GM12878 (cell line): ENCODE measurements at regions not wholly inside any gene's neighbourhood (a gene's known extent, or its start where the extent isn't known, plus 50 kb on each side); places are given as distances from the start of the nearest gene placed in this dataset.

Source experiments
- ATAC-seq: fragments of 200-7000 bp; cut with Tn5 transposase; 3 replicates; pipeline ENCODE4 v1.9.1; 2020; ENCODE audit warnings: mild to moderate bottlenecking, moderate library complexity
- BruUV-seq: library from RNA; stranded (reverse); fragments of 400-500 nt; replicated peaks from 2 replicates; lab custom pipeline; 2021; lab: Mats Ljungman, UMichigan
- CTCF ChIA-PET: fragments of 300-600 bp; sonication (Branson Sonifier 250); formaldehyde crosslinking; extraction: SDS; loops from one replicate; lab custom pipeline; 2021; ENCODE audit warnings: inconsistent platforms; lab: Yijun Ruan, JAX
- POLR2A ChIA-PET: fragments of 350-600 bp; formaldehyde crosslinking; extraction: SDS; loops from one replicate; lab custom pipeline; 2021; ENCODE audit warnings: inconsistent platforms; lab: Charles Lee
- RAD21 ChIA-PET: fragments of 300-600 bp; sonication (Branson Sonifier 250); formaldehyde crosslinking; loops from one replicate; lab custom pipeline; 2023; ENCODE audit warnings: antibody characterized with exemption; ENCODE audit not compliant: unreplicated experiment; lab: Charles Lee
- SMC1A ChIA-PET: fragments of 300-600 bp; sonication (Branson Sonifier 250); formaldehyde crosslinking; loops from one replicate; lab custom pipeline; 2023; ENCODE audit not compliant: unreplicated experiment, uncharacterized antibody; lab: Charles Lee
- DNase-seq: peaks from one replicate; pipeline ENCODE4 v3.0.0-alpha.2; 2011; ENCODE audit warnings: low read depth, low spot score
- FAIRE-seq: peaks from 3 replicates; lab custom pipeline; 2011; peaks lifted over from hg19 to GRCh38; lab: Jason Lieb, UNC
- H2AFZ ChIP-seq: 2 replicates; pipeline ENCODE4 v1.6.0; 2011; ENCODE audit warnings: low read depth, low read length, control low read depth; ENCODE audit not compliant: control insufficient read depth
- H3K27ac ChIP-seq: 2 replicates; pipeline ENCODE4 v1.5.1; 2011; ENCODE audit warnings: control low read depth; ENCODE audit not compliant: control insufficient read depth, insufficient read depth
- H3K27me3 ChIP-seq, 2 experiments: replicated peaks in 1 of 2; 2 replicates each; pipeline versions ENCODE4 v1.6.0 to v1.6.1; 2011; ENCODE audit warnings: low read length in 1 of 2; ENCODE audit not compliant: control insufficient read depth in 2 of 2, insufficient read depth in 2 of 2
- H3K36me3 ChIP-seq, 2 experiments: 2 replicates each; pipeline ENCODE4 v1.5.1; 2011; ENCODE audit warnings: low read length in 1 of 2; ENCODE audit not compliant: control insufficient read depth in 2 of 2, insufficient read depth in 2 of 2
- H3K4me1 ChIP-seq: 2 replicates; pipeline ENCODE4 v1.6.1; 2011; ENCODE audit warnings: mild to moderate bottlenecking, low read length, moderate library complexity, mixed read lengths; ENCODE audit not compliant: control insufficient read depth, insufficient read depth
- H3K4me2 ChIP-seq: 2 replicates; pipeline ENCODE4 v1.6.0; 2011; ENCODE audit warnings: control low read depth; ENCODE audit not compliant: control insufficient read depth, insufficient read depth
- H3K4me3 ChIP-seq: fragments of 200-600 bp; sonication (generic); 2 replicates; pipeline ENCODE4 v1.5.1; 2016
- H3K79me2 ChIP-seq: 2 replicates; pipeline ENCODE4 v1.6.0; 2011; ENCODE audit warnings: low read length; ENCODE audit not compliant: control insufficient read depth, insufficient read depth
- H3K9ac ChIP-seq: 2 replicates; pipeline ENCODE4 v1.8.0; 2011; ENCODE audit warnings: low read length, control low read depth, mixed read lengths; ENCODE audit not compliant: control insufficient read depth, insufficient read depth
- H3K9me3 ChIP-seq: replicated peaks from 3 replicates; pipeline ENCODE4 v1.5.1; 2011; ENCODE audit warnings: mild to moderate bottlenecking, low read length; ENCODE audit not compliant: control insufficient read depth, insufficient read depth
- H4K20me1 ChIP-seq: 2 replicates; pipeline ENCODE4 v1.6.0; 2011; ENCODE audit not compliant: control insufficient read depth, insufficient read depth
- HDGF ChIP-seq: fragments of 450-650 bp; IDR thresholded peaks from 2 replicates; pipeline ENCODE4 v1.6.1; 2016; ENCODE audit warnings: antibody characterized with exemption
- KAT2A ChIP-seq: conservative IDR thresholded peaks from 2 replicates; pipeline ENCODE4 v1.6.1; 2011; ENCODE audit warnings: low read depth, low read length; ENCODE audit not compliant: control insufficient read depth
- RBBP5 ChIP-seq: fragments of 200-600 bp; sonication (generic); conservative IDR thresholded peaks from 2 replicates; pipeline ENCODE4 v1.6.1; 2016
- RELB ChIP-seq: fragments of 450-650 bp; IDR thresholded peaks from 2 replicates; pipeline ENCODE4 v1.6.1; 2017; ENCODE audit warnings: low read depth, mild to moderate bottlenecking, moderate library complexity
- ZNF207 ChIP-seq: fragments of 450-650 bp; IDR thresholded peaks from 2 replicates; pipeline ENCODE4 v1.6.1; 2014; ENCODE audit warnings: antibody characterized with exemption, mild to moderate bottlenecking, borderline replicate concordance
- ZNF592 ChIP-seq: fragments of 450-650 bp; IDR thresholded peaks from 2 replicates; pipeline ENCODE4 v1.6.1; 2017; ENCODE audit warnings: mild to moderate bottlenecking, moderate library complexity
- WGBS: methylation state at CpG from one replicate; pipeline ENCODE4 v1.1.6; 2016; ENCODE audit warnings: low lambda C conversion rate; ENCODE audit not compliant: insufficient replicate concordance, insufficient coverage; ENCODE audit errors: missing lambda C conversion rate; 5-methylcytosine and 5-hydroxymethylcytosine counted together
- in situ Hi-C: fragments of 300-500 bp; cut with MboI; formaldehyde crosslinking; loops from 9 replicates; pipeline ENCODE4 v1.14.3; 2018; ENCODE audit warnings: mixed read lengths
- intact Hi-C: fragments of 100-400 bp; cut with micrococcal nuclease; formaldehyde crosslinking; loops from one replicate; pipeline ENCODE4 v1.14.2; 2022; ENCODE audit not compliant: unreplicated experiment

GRCh38 chr7:47639495-47640110 is 57.7 kb upstream of the TNS3 start (continued):
- no peak for TF ChIP-seq RELB
- no peak for TF ChIP-seq ZNF207

- Histone ChIP-seq H3K9ac (no peak overlapping the region), H4K20me1 (no peaks in the 10 kb centered on the region), H3K4me1 (no peaks in the 10 kb centered on the region), H3K4me3 (no peak overlapping the region), H3K27me3 (peaks cover 0 to 1% of the 10 kb centered on the region in 2 experiments; a peak in 1 of 4 replicates), H3K36me3 (no peaks in the 10 kb centered on the region), H3K27ac (no peak overlapping the region), H3K4me2 (no peak overlapping the region), H3K79me2 (no peaks in the 10 kb centered on the region), H2AFZ (no peak overlapping the region), H3K9me3 (no peaks in the 10 kb centered on the region; the same call in 2 of the 3 replicates)
- no peak for DNase-seq
- ChIA-PET RAD21 (no interaction called here), SMC1A (no interaction called here), POLR2A (no interaction called here), CTCF (no interaction called here)
- intact Hi-C loops, result no loop called here
- no peak for ATAC-seq
- 67% methylated on average over 14 of the region's 14 CpGs for WGBS
- no TSS peak for BruUV-seq
- in situ Hi-C loops, result no loop called here
- TF ChIP-seq RBBP5 (no peak), ZNF592 (no peak), KAT2A (no peak), HDGF (no peak)
- FAIRE-seq, result no peak
These were observed 56.9 kb upstream of the TNS3 start for GRCh38 chr7:47638679-47639315.
